Stimulated activated CD4-positive, alpha-beta T cell treated with anti-CD3 and anti-CD28 coated beads, TNF-alpha, amount 100 ng/mL, for 4 hours (primary cell): ENCODE measurements at regions not wholly inside any gene's neighbourhood (a gene's known extent, or its start where the extent isn't known, plus 50 kb on each side); places are given as distances from the start of the nearest gene placed in this dataset.

Experiments
- DNase-seq, 3 experiments: peaks; one replicate each; pipeline ENCODE4 v3.0.0-alpha.2; 2020; ENCODE audit warnings: low read depth in 3 of 3

- DNase-seq: no peak
Measured at GRCh38 chr1:219317762-219318353, 144.2 kb downstream of the LYPLAL1 start.

GRCh38 chr1:219316066-219316465 lies 142.4 kb downstream of the LYPLAL1 start:
- DNase-seq: no peak

- DNase-seq: no peak
Measured at GRCh38 chr1:219313961-219314360, 140.3 kb downstream of the LYPLAL1 start.

- DNase-seq: no peak
Measured at GRCh38 chr1:219312967-219313366, 139.3 kb downstream of the LYPLAL1 start.

GRCh38 chr1:219310181-219310728 lies 136.6 kb downstream of the LYPLAL1 start:
- DNase-seq: no peak

- no peak for DNase-seq
Measured at GRCh38 chr1:219308367-219308766, 134.7 kb downstream of the LYPLAL1 start.

- DNase-seq: no peak
Measured at GRCh38 chr1:219304227-219305226, 130.8 kb downstream of the LYPLAL1 start.

GRCh38 chr1:219302697-219303096 lies 129.0 kb downstream of the LYPLAL1 start:
- DNase-seq: no peak

- no peak for DNase-seq
Measured at GRCh38 chr1:219299420-219299819, 125.7 kb downstream of the LYPLAL1 start.

- no peak for DNase-seq
Measured at GRCh38 chr1:219298571-219299148, 125.0 kb downstream of the LYPLAL1 start.

- DNase-seq: no peak
Measured at GRCh38 chr1:219296430-219297355, 123.0 kb downstream of the LYPLAL1 start.

GRCh38 chr1:219294251-219294650 lies 120.6 kb downstream of the LYPLAL1 start:
- DNase-seq: no peak

- no peak for DNase-seq
Measured at GRCh38 chr1:219293410-219293809, 119.7 kb downstream of the LYPLAL1 start.

GRCh38 chr1:219292999-219293398 lies 119.3 kb downstream of the LYPLAL1 start:
- no peak for DNase-seq

- no peak for DNase-seq
Measured at GRCh38 chr1:219292341-219292740, 118.7 kb downstream of the LYPLAL1 start.

- DNase-seq: no peak
Measured at GRCh38 chr1:219289171-219289570, 115.5 kb downstream of the LYPLAL1 start.

- DNase-seq: no peak
Measured at GRCh38 chr1:219283541-219283940, 109.9 kb downstream of the LYPLAL1 start.

- DNase-seq: no peak
Measured at GRCh38 chr1:219281831-219282230, 108.2 kb downstream of the LYPLAL1 start.

GRCh38 chr1:219279017-219279770 lies 105.5 kb downstream of the LYPLAL1 start:
- no peak for DNase-seq

GRCh38 chr1:219278288-219278687 lies 104.6 kb downstream of the LYPLAL1 start:
- no peak for DNase-seq
